ENCODE measurements at regions not wholly inside any gene's neighbourhood (a gene's known extent, or its start where the extent isn't known, plus 50 kb on each side); places are given as distances from the start of the nearest gene placed in this dataset.

DNA sequence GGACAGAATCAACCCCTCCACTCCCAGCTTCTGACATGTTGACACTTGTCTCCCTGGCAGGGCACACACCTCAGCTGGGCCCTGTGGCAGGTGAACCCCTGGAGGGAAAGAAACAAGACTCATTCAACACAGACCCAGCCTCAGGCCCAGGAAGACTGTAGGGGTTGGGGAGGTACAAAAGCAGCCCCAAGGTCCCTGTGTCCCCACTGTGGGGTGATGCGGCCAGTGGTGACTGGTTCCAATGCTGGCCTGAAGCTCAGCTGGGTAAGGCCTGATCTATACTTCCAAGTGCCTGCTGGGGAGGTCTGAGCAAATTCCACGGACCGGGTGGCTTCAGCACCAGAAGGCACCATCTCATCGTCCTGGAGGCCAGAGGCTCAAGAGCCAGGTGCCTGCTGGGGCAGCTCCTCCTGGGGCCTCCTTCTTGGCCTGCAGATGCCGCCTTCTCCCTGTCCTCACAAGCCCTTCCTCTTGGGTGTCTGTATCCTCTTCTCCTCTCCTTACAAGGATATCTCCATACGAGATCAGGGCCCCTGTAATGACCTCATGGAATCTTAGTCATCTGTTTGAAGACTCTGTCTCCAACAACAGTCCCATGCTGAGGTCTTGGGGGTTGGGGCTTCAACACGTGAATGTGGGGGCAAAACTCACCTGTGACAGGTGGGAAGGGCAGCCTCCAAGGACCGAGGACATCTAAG is 1492.1 kb downstream of the BRD1 start:
- H3K14ac ChIP-seq (replicated peaks; ENCODE audit: low read depth, low read length), result no peak overlapping the region
- H3K9me1 ChIP-seq (ENCODE audit: insufficient read depth, low read length), result no peaks in the 10 kb centered on the region
- no peaks in the 10 kb centered on the region for H3K79me1 ChIP-seq (ENCODE audit: low read depth in 1 of 2, low read length in 2 of 2)
- H3K9me3 ChIP-seq (ENCODE audit: control insufficient read depth, insufficient read depth, low read length), result peaks cover 88% of the 10 kb centered on the region
- CTCF ChIA-PET, result interaction anchor here (0.7 kb wide), 1 partner anchor 12 kb away, joined by 3 read pairs; no protein-coding TSS in a partner anchor
- TF ChIP-seq MAZ (IDR thresholded peaks at IDR 0.05; ENCODE audit: borderline replicate concordance, low read depth, low read length) (no peak), CEBPB (IDR thresholded peaks at IDR 0.05; ENCODE audit: low read depth, low read length) (no peak), RFX5 (IDR thresholded peaks at IDR 0.05; ENCODE audit: low read depth, low read length) (no peak), MXI1 (IDR thresholded peaks at IDR 0.05; ENCODE audit: borderline replicate concordance, low read depth, low read length) (no peak), NFE2L2 (IDR thresholded peaks at IDR 0.05; ENCODE audit: low read depth, low read length) (no peak), POLR2A (IDR thresholded peaks at IDR 0.05; ENCODE audit: low read depth, low read length) (no peak), RAD21 (IDR thresholded peaks at IDR 0.05; ENCODE audit: low read length) (no peak), MAFK (IDR thresholded peaks at IDR 0.05; ENCODE audit: low read depth, low read length) (no peak), BHLHE40 (IDR thresholded peaks at IDR 0.05; ENCODE audit: low read depth, low read length) (no peak), CHD1 (IDR thresholded peaks at IDR 0.05; ENCODE audit: low read depth, low read length) (no peak), RCOR1 (IDR thresholded peaks at IDR 0.05; ENCODE audit: insufficient replicate concordance, low read length) (no peak)
- TF ChIP-seq, protein P1, sequence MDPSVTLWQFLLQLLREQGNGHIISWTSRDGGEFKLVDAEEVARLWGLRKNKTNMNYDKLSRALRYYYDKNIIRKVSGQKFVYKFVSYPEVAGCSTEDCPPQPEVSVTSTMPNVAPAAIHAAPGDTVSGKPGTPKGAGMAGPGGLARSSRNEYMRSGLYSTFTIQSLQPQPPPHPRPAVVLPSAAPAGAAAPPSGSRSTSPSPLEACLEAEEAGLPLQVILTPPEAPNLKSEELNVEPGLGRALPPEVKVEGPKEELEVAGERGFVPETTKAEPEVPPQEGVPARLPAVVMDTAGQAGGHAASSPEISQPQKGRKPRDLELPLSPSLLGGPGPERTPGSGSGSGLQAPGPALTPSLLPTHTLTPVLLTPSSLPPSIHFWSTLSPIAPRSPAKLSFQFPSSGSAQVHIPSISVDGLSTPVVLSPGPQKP (IDR thresholded peaks at IDR 0.05; ENCODE audit: borderline replicate concordance, low read depth, low read length), result no peak
- TF ChIP-seq, protein P2, sequence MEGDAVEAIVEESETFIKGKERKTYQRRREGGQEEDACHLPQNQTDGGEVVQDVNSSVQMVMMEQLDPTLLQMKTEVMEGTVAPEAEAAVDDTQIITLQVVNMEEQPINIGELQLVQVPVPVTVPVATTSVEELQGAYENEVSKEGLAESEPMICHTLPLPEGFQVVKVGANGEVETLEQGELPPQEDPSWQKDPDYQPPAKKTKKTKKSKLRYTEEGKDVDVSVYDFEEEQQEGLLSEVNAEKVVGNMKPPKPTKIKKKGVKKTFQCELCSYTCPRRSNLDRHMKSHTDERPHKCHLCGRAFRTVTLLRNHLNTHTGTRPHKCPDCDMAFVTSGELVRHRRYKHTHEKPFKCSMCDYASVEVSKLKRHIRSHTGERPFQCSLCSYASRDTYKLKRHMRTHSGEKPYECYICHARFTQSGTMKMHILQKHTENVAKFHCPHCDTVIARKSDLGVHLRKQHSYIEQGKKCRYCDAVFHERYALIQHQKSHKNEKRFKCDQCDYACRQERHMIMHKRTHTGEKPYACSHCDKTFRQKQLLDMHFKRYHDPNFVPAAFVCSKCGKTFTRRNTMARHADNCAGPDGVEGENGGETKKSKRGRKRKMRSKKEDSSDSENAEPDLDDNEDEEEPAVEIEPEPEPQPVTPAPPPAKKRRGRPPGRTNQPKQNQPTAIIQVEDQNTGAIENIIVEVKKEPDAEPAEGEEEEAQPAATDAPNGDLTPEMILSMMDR (conservative IDR thresholded peaks at IDR 0.05; ENCODE audit: low read depth, low read length), result no peak
- TF ChIP-seq, protein P3, sequence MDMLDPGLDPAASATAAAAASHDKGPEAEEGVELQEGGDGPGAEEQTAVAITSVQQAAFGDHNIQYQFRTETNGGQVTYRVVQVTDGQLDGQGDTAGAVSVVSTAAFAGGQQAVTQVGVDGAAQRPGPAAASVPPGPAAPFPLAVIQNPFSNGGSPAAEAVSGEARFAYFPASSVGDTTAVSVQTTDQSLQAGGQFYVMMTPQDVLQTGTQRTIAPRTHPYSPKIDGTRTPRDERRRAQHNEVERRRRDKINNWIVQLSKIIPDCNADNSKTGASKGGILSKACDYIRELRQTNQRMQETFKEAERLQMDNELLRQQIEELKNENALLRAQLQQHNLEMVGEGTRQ (IDR thresholded peaks at IDR 0.05; ENCODE audit: low read depth, low read length), result no peak
- no peaks in the 10 kb centered on the region for H3K27me3 ChIP-seq (ENCODE audit: control insufficient read depth, insufficient read depth, low read length)
- dilution Hi-C loops (cut with HindIII; ENCODE audit: low sequenced_read_pairs, unreplicated experiment), result no loop called here
- no peak overlapping the region for H3K56ac ChIP-seq (ENCODE audit: extremely low read depth, insufficient read depth, low read length)
- no peak overlapping the region for H3K27ac ChIP-seq (ENCODE audit: insufficient read depth, low read length)
- H3K4me1 ChIP-seq (ENCODE audit: control insufficient read depth, insufficient read depth, low read length), result no peaks in the 10 kb centered on the region
- WGBS, 2 experiments (ENCODE audit: extremely low coverage in 2 of 2, insufficient read length in 1 of 2), result 90% methylated on average over 1 of the region's 8 CpGs; no CpG with 5 or more reads in 1 of the 2 experiments
- H2BK20ac ChIP-seq (ENCODE audit: low read depth, low read length), result no peak overlapping the region
- H2BK120ac ChIP-seq (ENCODE audit: low read depth, low read length), result no peak overlapping the region
- H3K18ac ChIP-seq (ENCODE audit: low read depth, low read length), result no peak overlapping the region
- H3K9ac ChIP-seq (ENCODE audit: low read depth, low read length), result no peak overlapping the region
- H3K23ac ChIP-seq (ENCODE audit: low read depth, low read length), result no peak overlapping the region
- no peak overlapping the region for H3K4me3 ChIP-seq (ENCODE audit: insufficient read depth, low read depth, low read length)
- no peak overlapping the region for H2AK9ac ChIP-seq (replicated peaks; ENCODE audit: low read depth, low read length, poor library complexity)
- H4K8ac ChIP-seq (ENCODE audit: low read depth in 2 of 2, low read length in 2 of 2), result no peak overlapping the region
- H3K36me3 ChIP-seq (ENCODE audit: control insufficient read depth, insufficient read depth, low read length), result no peaks in the 10 kb centered on the region
- BruUV-seq (replicated peaks), result no TSS peak
- DNase-seq (no peak), ATAC-seq (ENCODE audit: low read depth) (no peak)
- no peak overlapping the region for H2AK5ac ChIP-seq (ENCODE audit: low read depth, low read length)
- H4K5ac ChIP-seq (ENCODE audit: low read depth, low read length), result no peak overlapping the region
- no peak overlapping the region for H2BK15ac ChIP-seq (ENCODE audit: low read depth, low read length)
- intact Hi-C loops (cut with micrococcal nuclease), result no loop called here
- H2AFZ ChIP-seq (replicated peaks; ENCODE audit: low read length, poor library complexity), result no peak overlapping the region
- in situ Hi-C loops (cut with MboI; ENCODE audit: low sequenced_read_pairs), result no loop called here
- no peaks in the 10 kb centered on the region for H4K20me1 ChIP-seq (ENCODE audit: insufficient read depth, low read length)
- H4K91ac ChIP-seq (ENCODE audit: insufficient read depth, low read depth, low read length), result no peak overlapping the region
- POLR2A ChIA-PET (ENCODE audit: unreplicated experiment), result no interaction called here
- no peak overlapping the region for H3K4me2 ChIP-seq (ENCODE audit: low read depth, low read length)
- H3K4ac ChIP-seq (ENCODE audit: low read depth, low read length), result no peak overlapping the region
- no peak overlapping the region for H2BK5ac ChIP-seq (ENCODE audit: low read depth, low read length, poor library complexity, severe bottlenecking)

All from IMR-90 (cell line).